Choroid plexus epithelial cell (primary cell): ENCODE measurements at regions not wholly inside any gene's neighbourhood (a gene's known extent, or its start where the extent isn't known, plus 50 kb on each side); places are given as distances from the start of the nearest gene placed in this dataset.

ENCODE experiments used
- DNase-seq: peaks from one replicate; pipeline ENCODE4 v3.0.0-alpha.2; 2010; ENCODE audit warnings: low read depth
- H3K4me3 ChIP-seq: 2 replicates; pipeline ENCODE4 v1.5.1; 2011; ENCODE audit warnings: low read depth, mild to moderate bottlenecking, control low read depth, low read length, moderate library complexity
- TF ChIP-seq, protein P1 (sequence below): conservative IDR thresholded peaks from 2 replicates; pipeline ENCODE4 v1.5.1; 2011; ENCODE audit warnings: low read depth, mild to moderate bottlenecking, control low read depth, inconsistent platforms, low read length, moderate library complexity

DNA sequence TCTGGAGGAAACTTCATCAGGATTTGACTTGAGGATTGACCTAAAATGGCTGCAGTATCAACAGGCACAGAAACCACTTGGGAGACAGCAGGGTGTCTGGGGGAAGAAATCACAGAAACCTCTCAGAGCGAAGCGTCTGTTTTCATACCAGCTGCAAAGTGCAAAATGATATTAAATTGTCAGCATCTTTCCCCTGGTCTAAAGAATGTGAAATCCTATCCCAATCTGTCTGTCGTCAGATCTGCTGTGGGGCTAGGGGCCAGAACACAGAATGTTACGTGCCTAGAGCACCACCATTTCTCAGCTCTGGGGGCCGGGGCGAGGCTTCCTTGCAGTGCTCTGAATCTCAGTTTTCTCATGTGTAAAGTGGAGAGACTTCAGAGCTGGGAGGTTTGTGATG is 54.1 kb upstream of the MYCN start:
- DNase-seq, result no peak
- no peak overlapping the region for H3K4me3 ChIP-seq
- TF ChIP-seq, protein P1, sequence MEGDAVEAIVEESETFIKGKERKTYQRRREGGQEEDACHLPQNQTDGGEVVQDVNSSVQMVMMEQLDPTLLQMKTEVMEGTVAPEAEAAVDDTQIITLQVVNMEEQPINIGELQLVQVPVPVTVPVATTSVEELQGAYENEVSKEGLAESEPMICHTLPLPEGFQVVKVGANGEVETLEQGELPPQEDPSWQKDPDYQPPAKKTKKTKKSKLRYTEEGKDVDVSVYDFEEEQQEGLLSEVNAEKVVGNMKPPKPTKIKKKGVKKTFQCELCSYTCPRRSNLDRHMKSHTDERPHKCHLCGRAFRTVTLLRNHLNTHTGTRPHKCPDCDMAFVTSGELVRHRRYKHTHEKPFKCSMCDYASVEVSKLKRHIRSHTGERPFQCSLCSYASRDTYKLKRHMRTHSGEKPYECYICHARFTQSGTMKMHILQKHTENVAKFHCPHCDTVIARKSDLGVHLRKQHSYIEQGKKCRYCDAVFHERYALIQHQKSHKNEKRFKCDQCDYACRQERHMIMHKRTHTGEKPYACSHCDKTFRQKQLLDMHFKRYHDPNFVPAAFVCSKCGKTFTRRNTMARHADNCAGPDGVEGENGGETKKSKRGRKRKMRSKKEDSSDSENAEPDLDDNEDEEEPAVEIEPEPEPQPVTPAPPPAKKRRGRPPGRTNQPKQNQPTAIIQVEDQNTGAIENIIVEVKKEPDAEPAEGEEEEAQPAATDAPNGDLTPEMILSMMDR, result no peak

DNA sequence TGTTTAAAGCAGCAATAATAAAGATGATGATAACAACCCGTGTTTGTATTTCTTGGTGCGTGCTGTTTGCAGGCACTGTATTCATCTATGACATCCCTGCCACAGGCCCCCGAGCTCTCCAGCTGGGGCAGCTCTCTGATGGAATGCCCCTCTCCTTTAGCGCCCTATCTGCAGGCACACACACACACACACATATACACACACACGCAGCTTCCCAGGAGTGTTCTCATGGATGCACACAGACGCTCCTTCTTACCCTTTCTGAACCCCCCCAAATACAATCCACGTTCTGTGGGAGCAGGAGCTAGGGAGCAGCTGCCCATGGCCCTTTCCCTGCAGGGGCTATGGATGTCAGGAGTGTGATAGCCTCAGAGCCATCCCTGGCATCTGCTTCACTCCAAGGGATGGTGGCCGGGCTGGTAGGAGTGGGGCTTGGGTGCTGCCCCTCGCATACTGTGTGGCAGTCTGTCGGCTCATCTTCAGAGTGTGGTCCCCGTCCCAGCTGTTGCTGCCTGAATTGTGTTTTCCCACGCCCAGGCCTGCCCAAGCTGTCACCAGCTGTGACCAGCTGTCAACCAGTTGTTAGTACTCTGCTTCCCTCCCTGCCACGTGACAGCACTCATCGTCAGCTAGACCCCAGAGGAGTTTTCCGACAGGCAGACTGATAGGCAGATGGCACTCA is 50.8 kb upstream of the MYCN start:
- DNase-seq, result no peak
- no peak overlapping the region for H3K4me3 ChIP-seq
- TF ChIP-seq, protein P1, result no peak

DNA sequence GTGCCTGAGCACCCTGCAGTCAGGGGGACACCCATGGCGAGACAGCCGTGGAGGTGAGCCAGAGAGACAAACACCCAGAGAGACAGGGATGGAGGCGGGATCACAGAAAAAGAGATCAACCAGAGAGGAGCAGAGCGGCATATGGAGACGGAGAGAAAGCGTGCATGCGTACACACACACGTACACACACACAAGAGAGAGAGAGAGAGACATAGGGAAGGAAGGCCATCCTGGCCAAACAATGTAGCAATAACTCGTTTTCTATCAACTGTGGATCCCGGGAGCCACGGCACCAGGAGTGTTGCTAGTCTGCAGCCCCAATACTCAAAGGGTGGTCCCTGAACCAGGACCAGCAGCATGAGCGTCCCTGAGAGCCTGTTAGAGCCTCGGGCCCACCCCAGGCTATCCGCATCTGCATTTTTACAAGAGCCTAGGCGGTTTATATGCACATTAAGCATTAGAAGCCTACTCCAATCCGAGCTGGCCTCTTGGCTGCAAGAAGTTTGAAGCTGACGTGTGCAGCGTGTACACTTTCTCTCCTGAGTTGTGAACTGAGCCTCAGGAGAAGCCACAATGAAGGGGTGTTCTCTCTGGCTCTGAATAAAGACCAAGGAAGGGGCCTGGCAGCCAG is 50.1 kb upstream of the MYCN start:
- H3K4me3 ChIP-seq, result no peak overlapping the region
- TF ChIP-seq, protein P1, result no peak

More for the DNA sequence above, 50.1 kb upstream of the MYCN start:
- DNase-seq, result no peak
